HG03558 (cell line): ENCODE measurements at regions not wholly inside any gene's neighbourhood (a gene's known extent, or its start where the extent isn't known, plus 50 kb on each side); places are given as distances from the start of the nearest gene placed in this dataset.

Experiments used
- ATAC-seq: cut with Tn5 transposase; IDR thresholded peaks from one replicate; pipeline ENCODE4 v1.9.1; 2021; ENCODE audit warnings: moderate number of reproducible peaks; ENCODE audit not compliant: unreplicated experiment; ENCODE audit errors: extremely low read depth

- ATAC-seq: no peak
Measured at GRCh38 chr13:40444241-40444640, 222.2 kb downstream of the FOXO1 start.

- ATAC-seq: peak; percentile 97
Measured at GRCh38 chr13:40445557-40445990, 220.9 kb downstream of the FOXO1 start.

GRCh38 chr13:40446365-40446764 is 220.1 kb downstream of the FOXO1 start:
- no peak for ATAC-seq

- no peak for ATAC-seq
Measured at GRCh38 chr13:40447857-40448256, 218.6 kb downstream of the FOXO1 start.

GRCh38 chr13:40452038-40452666 is 214.3 kb downstream of the FOXO1 start:
- ATAC-seq: no peak

GRCh38 chr13:40452741-40453334 is 213.6 kb downstream of the FOXO1 start:
- ATAC-seq: no peak

- no peak for ATAC-seq
Measured at GRCh38 chr13:40453351-40454021, 213.0 kb downstream of the FOXO1 start.

GRCh38 chr13:40456397-40456953 is 210.0 kb downstream of the FOXO1 start:
- ATAC-seq: no peak

GRCh38 chr13:40456979-40457553 is 209.4 kb downstream of the FOXO1 start:
- ATAC-seq: no peak

GRCh38 chr13:40457929-40458719 is 208.3 kb downstream of the FOXO1 start:
- ATAC-seq: no peak

- ATAC-seq: no peak
Measured at GRCh38 chr13:40458720-40458990, 207.8 kb downstream of the FOXO1 start.

- no peak for ATAC-seq
Measured at GRCh38 chr13:40460116-40460515, 206.3 kb downstream of the FOXO1 start.

GRCh38 chr13:40464337-40465014 is 202.0 kb downstream of the FOXO1 start:
- ATAC-seq: no peak

- ATAC-seq: no peak
Measured at GRCh38 chr13:40465015-40465390, 201.4 kb downstream of the FOXO1 start.

- ATAC-seq: no peak
Measured at GRCh38 chr13:40466272-40466671, 200.2 kb downstream of the FOXO1 start.

GRCh38 chr13:40468227-40468838 is 198.1 kb downstream of the FOXO1 start:
- ATAC-seq: no peak

GRCh38 chr13:40469581-40470310 is 196.7 kb downstream of the FOXO1 start:
- ATAC-seq: no peak

GRCh38 chr13:40470660-40471059 is 195.8 kb downstream of the FOXO1 start:
- no peak for ATAC-seq

GRCh38 chr13:40471076-40471475 is 195.4 kb downstream of the FOXO1 start:
- ATAC-seq: no peak
